Spleen (tissue), 11 donors: ENCODE measurements at regions not wholly inside any gene's neighbourhood (a gene's known extent, or its start where the extent isn't known, plus 50 kb on each side); places are given as distances from the start of the nearest gene placed in this dataset.

Experiments used
- DNase-seq: peaks from one replicate; pipeline ENCODE4 v3.0.0-alpha.2; 2020
- H3K27ac ChIP-seq, 8 donors: fragments of 200-600 bp; sonication (generic) in 7 of 8; 1 replicate in 4 of 8; 2 replicates in 4 of 8; pipeline versions ENCODE4 v1.5.0 to v1.8.0; 2016 to 2021; ENCODE audit warnings: inconsistent platforms in 4 of 8, mild to moderate bottlenecking in 4 of 8, moderate library complexity in 1 of 8
- H3K27me3 ChIP-seq, 7 donors: fragments of 200-600 bp; sonication (generic) in 6 of 7; replicated peaks in 1 of 7; 1 replicate in 4 of 7; 2 replicates in 3 of 7; pipeline versions ENCODE4 v1.5.0 to v1.8.0; 2016 to 2021; ENCODE audit warnings: inconsistent platforms in 3 of 7, mild to moderate bottlenecking in 1 of 7
- H3K36me3 ChIP-seq, 6 donors: fragments of 200-600 bp; sonication (generic) in 5 of 6; 1 replicate in 4 of 6; 2 replicates in 2 of 6; pipeline versions ENCODE4 v1.5.0 to v1.8.0; 2016 to 2021; ENCODE audit warnings: inconsistent platforms in 2 of 6
- H3K4me1 ChIP-seq, 6 donors: fragments of 200-600 bp; sonication (generic) in 5 of 6; 1 replicate in 3 of 6; 2 replicates in 3 of 6; pipeline versions ENCODE4 v1.5.0 to v1.8.0; 2016 to 2021; ENCODE audit warnings: inconsistent platforms in 3 of 6
- H3K4me3 ChIP-seq, 8 donors: fragments of 200-600 bp; sonication (generic) in 7 of 8; 1 replicate in 4 of 8; 2 replicates in 4 of 8; pipeline versions ENCODE4 v1.5.0 to v1.8.0; 2016 to 2021; ENCODE audit warnings: inconsistent platforms in 4 of 8, mild to moderate bottlenecking in 4 of 8, moderate library complexity in 2 of 8
- H3K9me3 ChIP-seq, 8 donors: fragments of 200-600 bp; sonication (generic) in 7 of 8; 1 replicate in 4 of 8; 2 replicates in 4 of 8; pipeline versions ENCODE4 v1.5.0 to v1.8.0; 2016 to 2021; ENCODE audit warnings: inconsistent platforms in 4 of 8
- CTCF ChIP-seq, 11 experiments: fragments of 200-600 bp in 7 of 11; fragments of 450-650 bp in 4 of 11; sonication (generic) in 4 of 11; IDR thresholded peaks in 8 of 11; conservative IDR thresholded peaks in 3 of 11; 1 replicate in 7 of 11; 2 replicates in 4 of 11; pipeline versions ENCODE4 v1.4.0 to v1.8.0; 2016 to 2021; ENCODE audit warnings: antibody characterized with exemption in 11 of 11, inconsistent platforms in 4 of 11, mild to moderate bottlenecking in 1 of 11
- POLR2A ChIP-seq, 3 donors: fragments of 450-650 bp; IDR thresholded peaks; one replicate each; pipeline ENCODE4 v1.5.1; 2017; ENCODE audit warnings: antibody characterized with exemption in 3 of 3, mild to moderate bottlenecking in 1 of 3
- POLR2AphosphoS5 ChIP-seq, 3 donors: sonication (generic); formaldehyde crosslinking; IDR thresholded peaks; one replicate each; pipeline ENCODE4 v1.5.1; 2017; ENCODE audit warnings: antibody characterized with exemption in 3 of 3
- WGBS, 5 donors: extraction: QIAGEN DNeasy Blood & Tissue Kit in 3 of 5; methylation state at CpG; one replicate each; pipeline versions ENCODE4 v1.1.5 to v1.1.7; 2013 to 2018; 5-methylcytosine and 5-hydroxymethylcytosine counted together
- intact Hi-C: fragments of 100-400 bp; cut with DNase I; formaldehyde crosslinking; loops from one replicate; pipeline ENCODE4 v1.15.0; 2023; ENCODE audit warnings: low total_unique reads
- donor health status: healthy with polysubstance abuse.
- donor health status: DM: no; HTN: no; CAD: no; lungs with moderate emphysema.
- donor health status: DM: no; HTN: no; CAD: no.
- donor health status: Bipolar disorder and iron deficiency.
- donor health status: healthy.
- donor health status: DM: no; HTN: no; CAD: no.
- donor health status: DM: yes; HTN: yes; CAD: no.

GRCh38 chr2:118627156-118627555 is 220.3 kb downstream of the EN1 start:
- WGBS, 5 donors: 78 to 92% (median 83%) methylated on average over 3 of the region's 3 CpGs

DNA sequence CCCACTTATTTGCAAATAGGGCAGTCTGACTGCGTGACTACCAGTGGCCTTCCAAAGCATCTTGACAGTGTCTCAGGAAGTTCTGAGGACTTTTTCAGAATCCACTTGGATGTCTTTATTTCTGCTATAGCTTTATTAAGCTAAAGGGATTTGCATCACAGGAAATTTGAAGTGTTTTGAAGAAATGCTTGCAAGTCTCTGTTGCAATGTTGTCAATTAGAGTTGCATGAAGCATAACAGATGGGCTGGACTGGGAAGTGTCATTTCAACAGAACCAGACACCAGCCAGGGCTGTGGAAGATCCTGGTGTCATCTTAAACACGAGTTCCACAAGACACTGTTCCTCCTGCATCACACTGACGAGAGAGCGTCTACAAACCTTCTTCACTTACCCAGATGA is 224.5 kb downstream of the EN1 start:
- WGBS, 5 donors: 61 to 79% (median 66%) methylated on average over 4 of the region's 4 CpGs
- intact Hi-C loops: no loop called here
- Histone ChIP-seq H3K27me3 (peaks cover 0 to 6% (median 0%) of the 10 kb centered on the region in 7 donors), H3K9me3 (peaks cover 0 to 10% (median 0%) of the 10 kb centered on the region in 8 donors), H3K36me3 (no peaks in the 10 kb centered on the region), H3K27ac (no peak overlapping the region), H3K4me3 (no peak overlapping the region), H3K4me1 (no peaks in the 10 kb centered on the region)
- DNase-seq: no peak
- no peak for TF ChIP-seq POLR2AphosphoS5 (IDR thresholded peaks at IDR 0.05)
- no peak for TF ChIP-seq CTCF (IDR thresholded peaks at IDR 0.05 in 8 of 11, conservative IDR thresholded peaks at IDR 0.05 in 3 of 11)
- TF ChIP-seq POLR2A (IDR thresholded peaks at IDR 0.05): no peak

More at GRCh38 chr2:118627156-118627555, 220.3 kb downstream of the EN1 start:
- no peaks in the 10 kb centered on the region for H3K27me3 ChIP-seq
- TF ChIP-seq POLR2AphosphoS5 (IDR thresholded peaks at IDR 0.05) (no peak), CTCF (IDR thresholded peaks at IDR 0.05 in 8 of 11, conservative IDR thresholded peaks at IDR 0.05 in 3 of 11) (no peak), POLR2A (IDR thresholded peaks at IDR 0.05) (no peak)
- intact Hi-C loops: no loop called here
- no peak overlapping the region for H3K27ac ChIP-seq
- no peaks in the 10 kb centered on the region for H3K36me3 ChIP-seq
- H3K9me3 ChIP-seq: peaks cover 0 to 13% (median 0%) of the 10 kb centered on the region in 8 donors
- H3K4me1 ChIP-seq: no peaks in the 10 kb centered on the region
- DNase-seq: no peak
- H3K4me3 ChIP-seq: no peak overlapping the region

DNA sequence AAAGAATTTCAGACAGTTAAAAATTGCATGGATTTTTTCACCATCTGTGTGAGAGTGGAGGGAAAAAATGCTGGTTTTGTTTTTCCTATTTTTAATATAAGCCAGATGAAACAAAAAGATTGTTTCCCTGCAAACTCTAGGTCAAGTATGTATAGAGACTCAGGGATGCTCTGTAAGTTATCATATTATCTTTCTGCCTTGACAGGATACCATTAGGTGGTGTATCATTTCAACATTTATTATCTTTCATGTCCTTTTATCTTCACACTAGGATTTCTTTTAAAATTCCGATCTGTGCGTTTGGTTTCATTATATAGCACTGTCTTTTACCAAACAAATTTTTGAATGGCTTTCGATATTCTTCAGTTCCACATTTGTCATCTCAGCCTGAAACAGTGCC is 225.3 kb downstream of the EN1 start:
- 75 to 83% (median 80%) methylated on average over 3 of the region's 3 CpGs for WGBS, 5 donors
- no peaks in the 10 kb centered on the region for H3K36me3 ChIP-seq
- intact Hi-C loops: no loop called here
- H3K27ac ChIP-seq: no peak overlapping the region
- peaks cover 0 to 6% (median 0%) of the 10 kb centered on the region in 7 donors for H3K27me3 ChIP-seq
- H3K9me3 ChIP-seq: peaks cover 0 to 2% (median 0%) of the 10 kb centered on the region in 8 donors
- no peaks in the 10 kb centered on the region for H3K4me1 ChIP-seq
- no peak overlapping the region for H3K4me3 ChIP-seq
- no peak for DNase-seq
- TF ChIP-seq POLR2A (IDR thresholded peaks at IDR 0.05): no peak
- no peak for TF ChIP-seq CTCF (IDR thresholded peaks at IDR 0.05 in 8 of 11, conservative IDR thresholded peaks at IDR 0.05 in 3 of 11)
- no peak for TF ChIP-seq POLR2AphosphoS5 (IDR thresholded peaks at IDR 0.05)

- Histone ChIP-seq H3K36me3 (no peaks in the 10 kb centered on the region), H3K27me3 (peaks cover 0 to 10% (median 0%) of the 10 kb centered on the region in 7 donors), H3K4me1 (no peaks in the 10 kb centered on the region), H3K4me3 (no peak overlapping the region), H3K9me3 (no peaks in the 10 kb centered on the region), H3K27ac (no peak overlapping the region)
- intact Hi-C loops: no loop called here
- 78 to 89% (median 81%) methylated on average over 13 of the region's 13 CpGs for WGBS, 5 donors
- DNase-seq: no peak
- TF ChIP-seq POLR2AphosphoS5 (IDR thresholded peaks at IDR 0.05): no peak
- TF ChIP-seq CTCF (IDR thresholded peaks at IDR 0.05 in 8 of 11, conservative IDR thresholded peaks at IDR 0.05 in 3 of 11): no peak
- no peak for TF ChIP-seq POLR2A (IDR thresholded peaks at IDR 0.05)
Measured at GRCh38 chr2:118618279-118618678, 229.2 kb downstream of the EN1 start.
